ENCODE measurements at regions not wholly inside any gene's neighbourhood (a gene's known extent, or its start where the extent isn't known, plus 50 kb on each side); places are given as distances from the start of the nearest gene placed in this dataset.

DNA sequence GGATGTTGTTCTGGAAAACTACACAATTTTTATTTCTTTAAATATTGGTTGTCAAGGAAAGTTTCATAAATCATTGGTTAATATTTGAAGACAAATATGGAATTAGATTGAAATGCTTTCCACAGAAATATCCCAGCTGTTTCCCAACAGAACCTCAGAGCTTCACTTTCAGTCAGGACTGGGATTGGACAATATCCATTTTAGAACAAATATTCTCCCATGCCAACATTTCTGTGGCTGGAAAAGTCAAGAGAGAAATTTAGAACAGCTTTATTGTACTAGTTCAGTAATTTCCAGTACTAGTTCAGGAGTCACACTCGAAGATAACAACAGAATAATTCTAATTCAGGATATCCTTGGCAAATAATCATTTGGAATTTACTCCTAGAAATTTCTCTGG lies 116.1 kb upstream of the TUT7 start:
- peak; percentile 86 for DNase-seq (ENCODE audit: low read depth)
- H3K4me3 ChIP-seq (ENCODE audit: low read length), result no peak overlapping the region
- TF ChIP-seq, protein P1, sequence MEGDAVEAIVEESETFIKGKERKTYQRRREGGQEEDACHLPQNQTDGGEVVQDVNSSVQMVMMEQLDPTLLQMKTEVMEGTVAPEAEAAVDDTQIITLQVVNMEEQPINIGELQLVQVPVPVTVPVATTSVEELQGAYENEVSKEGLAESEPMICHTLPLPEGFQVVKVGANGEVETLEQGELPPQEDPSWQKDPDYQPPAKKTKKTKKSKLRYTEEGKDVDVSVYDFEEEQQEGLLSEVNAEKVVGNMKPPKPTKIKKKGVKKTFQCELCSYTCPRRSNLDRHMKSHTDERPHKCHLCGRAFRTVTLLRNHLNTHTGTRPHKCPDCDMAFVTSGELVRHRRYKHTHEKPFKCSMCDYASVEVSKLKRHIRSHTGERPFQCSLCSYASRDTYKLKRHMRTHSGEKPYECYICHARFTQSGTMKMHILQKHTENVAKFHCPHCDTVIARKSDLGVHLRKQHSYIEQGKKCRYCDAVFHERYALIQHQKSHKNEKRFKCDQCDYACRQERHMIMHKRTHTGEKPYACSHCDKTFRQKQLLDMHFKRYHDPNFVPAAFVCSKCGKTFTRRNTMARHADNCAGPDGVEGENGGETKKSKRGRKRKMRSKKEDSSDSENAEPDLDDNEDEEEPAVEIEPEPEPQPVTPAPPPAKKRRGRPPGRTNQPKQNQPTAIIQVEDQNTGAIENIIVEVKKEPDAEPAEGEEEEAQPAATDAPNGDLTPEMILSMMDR (conservative IDR thresholded peaks at IDR 0.05; ENCODE audit: low read length), result no peak

DNA sequence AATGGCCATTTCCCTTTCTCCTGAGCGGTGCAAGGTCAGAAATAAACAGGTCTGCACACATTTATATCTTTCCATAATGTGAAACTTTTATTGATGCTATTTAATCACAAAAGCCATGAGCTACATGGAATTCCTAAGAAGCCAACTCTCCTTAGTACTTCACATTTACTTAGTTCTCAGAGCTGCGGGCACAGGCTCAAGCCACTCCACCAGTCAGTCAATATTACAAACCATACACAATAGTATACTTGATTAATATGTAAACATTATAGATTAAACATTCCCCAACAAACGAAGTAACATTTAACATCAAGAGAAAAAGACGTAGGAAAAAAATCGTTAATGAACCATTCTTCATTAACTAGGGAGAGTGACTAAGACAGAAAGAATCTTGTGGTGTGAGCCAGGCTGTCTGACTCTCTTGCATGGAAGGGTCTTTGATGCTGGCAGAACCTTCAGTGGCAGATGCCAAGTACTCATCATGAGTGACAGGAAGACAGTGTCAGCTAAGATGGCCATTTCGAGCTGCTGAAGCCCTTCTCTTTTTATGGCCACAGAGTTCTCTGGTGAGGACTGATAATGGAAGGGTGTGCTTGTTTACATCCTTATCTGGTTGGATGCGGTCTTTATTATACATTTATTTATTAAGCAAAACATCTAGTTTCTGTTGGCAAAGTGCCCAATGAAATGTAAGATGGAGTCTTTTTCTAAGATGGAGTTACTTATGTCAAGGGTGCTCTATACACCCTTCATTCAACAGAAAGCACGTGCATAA lies 115.5 kb upstream of the TUT7 start:
- TF ChIP-seq, protein P1 (conservative IDR thresholded peaks at IDR 0.05; ENCODE audit: low read length), result no peak
- no peak for DNase-seq (ENCODE audit: low read depth)
- H3K4me3 ChIP-seq (ENCODE audit: low read length), result no peak overlapping the region

DNA sequence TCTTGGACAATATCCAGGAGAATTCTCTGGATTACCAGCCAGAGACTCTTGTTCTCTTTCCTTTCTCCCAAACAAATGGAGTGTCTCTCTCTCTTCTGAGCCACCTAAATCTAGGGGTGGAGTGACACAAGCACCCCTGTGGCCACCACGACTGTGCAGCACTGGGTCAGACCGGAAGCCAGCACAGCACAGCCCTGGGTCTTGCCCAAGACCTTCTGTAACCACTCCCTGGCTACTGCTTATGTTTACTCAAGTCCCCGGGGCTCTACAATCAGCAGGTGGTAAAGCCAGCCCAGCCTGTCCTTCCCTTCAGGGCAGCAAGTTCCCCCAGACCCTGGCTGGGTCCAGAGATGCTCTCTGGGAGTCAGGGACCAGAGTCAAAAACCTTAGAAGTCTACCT lies 110.0 kb upstream of the TUT7 start:
- TF ChIP-seq, protein P1 (conservative IDR thresholded peaks at IDR 0.05; ENCODE audit: low read length), result no peak
- no peak for DNase-seq (ENCODE audit: low read depth)
- no peak overlapping the region for H3K4me3 ChIP-seq (ENCODE audit: low read length)

DNA sequence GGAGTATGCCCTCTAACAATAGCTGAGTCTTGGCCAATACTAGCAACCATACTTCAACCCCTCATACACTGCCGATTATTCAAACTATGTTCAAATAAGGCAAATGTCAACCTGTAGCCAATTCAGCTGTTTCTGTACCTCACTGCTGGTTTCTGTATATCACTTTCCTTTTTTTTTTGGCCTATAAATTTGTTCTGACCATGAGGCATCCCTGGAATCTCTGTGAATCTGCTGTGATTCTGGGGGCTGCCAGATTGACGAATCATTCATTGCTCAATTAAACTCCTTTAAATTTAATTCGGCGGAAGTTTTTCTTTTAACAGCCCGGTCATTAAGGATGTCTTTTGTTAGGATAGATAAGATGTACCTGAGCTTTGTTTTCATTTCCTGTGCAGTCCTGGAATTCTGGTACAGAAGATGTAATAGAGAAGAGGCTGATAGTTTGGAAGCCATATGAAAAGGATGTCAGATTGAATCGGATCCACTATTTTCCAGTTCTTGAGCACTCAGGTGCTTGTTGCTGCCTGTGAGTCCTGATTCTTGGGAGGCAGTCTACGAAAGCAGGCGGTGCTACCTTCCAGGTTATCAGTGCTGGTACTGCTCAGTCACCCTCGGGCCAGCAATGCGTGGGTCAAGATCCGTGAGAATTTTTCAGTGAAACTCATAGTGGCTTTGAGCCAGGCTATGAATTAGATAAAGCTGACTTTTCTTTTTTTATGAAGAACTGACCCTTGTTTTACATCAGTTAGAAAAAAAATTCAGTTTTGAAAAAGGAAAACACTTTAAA lies 106.2 kb upstream of the TUT7 start:
- DNase-seq (ENCODE audit: low read depth), result peak; percentile 57

DNA sequence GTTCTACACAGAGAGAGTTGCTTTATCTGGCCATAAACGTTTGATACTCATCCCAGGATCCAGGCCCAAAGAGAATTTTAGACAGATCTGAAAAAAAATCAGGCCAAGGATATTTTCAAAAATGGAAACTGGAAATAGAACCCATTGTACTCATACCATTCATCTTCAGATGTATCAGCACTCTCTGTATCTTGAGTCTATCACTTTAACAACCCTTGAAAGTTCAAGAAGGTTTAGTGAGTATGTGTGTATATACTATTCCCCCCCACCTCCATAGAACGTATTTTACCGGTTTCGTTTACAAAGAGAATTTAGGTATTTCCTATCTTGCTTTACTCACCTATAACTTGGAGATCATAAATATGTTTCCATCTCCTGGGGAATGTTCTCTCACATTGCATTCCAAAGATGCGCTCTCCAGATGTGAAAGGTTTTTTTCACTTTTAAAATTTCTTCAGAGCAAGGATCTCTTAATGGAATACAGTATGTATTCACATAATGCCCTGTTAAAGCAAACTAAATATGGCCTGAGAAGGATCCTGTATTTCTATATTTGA lies 105.5 kb upstream of the TUT7 start:
- H3K4me3 ChIP-seq (ENCODE audit: low read length), result no peak overlapping the region
- TF ChIP-seq, protein P1 (conservative IDR thresholded peaks at IDR 0.05; ENCODE audit: low read length), result no peak
- DNase-seq (ENCODE audit: low read depth), result no peak

More for the DNA sequence above, 106.2 kb upstream of the TUT7 start:
- H3K4me3 ChIP-seq (ENCODE audit: low read length), result no peak overlapping the region
- TF ChIP-seq, protein P1 (conservative IDR thresholded peaks at IDR 0.05; ENCODE audit: low read length), result no peak

DNA sequence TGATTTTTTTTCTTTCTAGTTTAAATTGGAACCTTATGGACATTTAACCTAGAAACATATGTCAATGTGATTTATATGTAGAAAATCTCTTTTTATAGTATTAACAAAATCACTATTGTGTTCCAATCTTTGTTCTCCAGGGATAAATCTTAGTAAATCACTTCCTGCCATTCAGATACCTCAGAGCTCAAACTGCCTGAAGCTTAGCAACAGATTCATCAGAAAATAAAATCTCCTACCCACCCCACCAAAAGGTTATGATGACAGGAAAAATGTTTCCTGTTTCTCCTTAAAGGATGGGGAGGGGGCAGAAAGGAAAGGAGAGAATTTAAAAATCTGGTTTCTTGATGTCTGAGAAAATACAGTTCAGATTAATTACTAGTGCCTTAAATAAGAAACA lies 105.0 kb upstream of the TUT7 start:
- TF ChIP-seq, protein P1 (conservative IDR thresholded peaks at IDR 0.05; ENCODE audit: low read length), result no peak
- H3K4me3 ChIP-seq (ENCODE audit: low read length), result no peak overlapping the region
- no peak for DNase-seq (ENCODE audit: low read depth)
